KMS-11 (cell line): ENCODE measurements at regions not wholly inside any gene's neighbourhood (a gene's known extent, or its start where the extent isn't known, plus 50 kb on each side); places are given as distances from the start of the nearest gene placed in this dataset.

Experiments
- H2AFZ ChIP-seq: fragments of 200-600 bp; sonication (generic); 2 replicates; pipeline ENCODE4 v1.6.1; 2016; ENCODE audit warnings: antibody characterized with exemption, mixed run types, low read depth
- H3K27ac ChIP-seq: fragments of 200-600 bp; sonication (generic); 2 replicates; pipeline ENCODE4 v1.6.1; 2016; ENCODE audit warnings: mild to moderate bottlenecking, mixed run types
- H3K27me3 ChIP-seq: fragments of 200-600 bp; sonication (generic); 2 replicates; pipeline ENCODE4 v1.6.1; 2017; ENCODE audit warnings: mild to moderate bottlenecking, low read depth, mixed run types, moderate library complexity; ENCODE audit not compliant: insufficient read depth
- H3K36me3 ChIP-seq: fragments of 200-600 bp; sonication (generic); 2 replicates; pipeline ENCODE4 v1.6.1; 2017; ENCODE audit warnings: mild to moderate bottlenecking, mixed run types; ENCODE audit not compliant: insufficient read depth
- H3K4me1 ChIP-seq: fragments of 200-600 bp; sonication (generic); 2 replicates; pipeline ENCODE4 v1.6.1; 2016; ENCODE audit warnings: mild to moderate bottlenecking, low read depth, mixed run types; ENCODE audit not compliant: poor library complexity, severe bottlenecking
- H3K4me2 ChIP-seq: fragments of 200-600 bp; sonication (generic); 2 replicates; pipeline ENCODE4 v1.7.0; 2016; ENCODE audit warnings: mild to moderate bottlenecking, mixed run types
- H3K4me3 ChIP-seq: fragments of 200-600 bp; sonication (generic); IDR thresholded peaks from 2 replicates; pipeline ENCODE4 v1.6.1; 2017; ENCODE audit warnings: low read depth, low read length, mixed read lengths; ENCODE audit not compliant: insufficient read depth
- H3K79me2 ChIP-seq: fragments of 200-600 bp; sonication (generic); 2 replicates; pipeline ENCODE4 v1.6.1; 2016; ENCODE audit warnings: low read depth, mixed run types; ENCODE audit not compliant: insufficient read depth
- H3K9ac ChIP-seq: fragments of 200-600 bp; sonication (generic); 2 replicates; pipeline ENCODE4 v1.6.1; 2016; ENCODE audit warnings: mild to moderate bottlenecking, mixed run types
- H4K20me1 ChIP-seq: fragments of 200-600 bp; sonication (generic); 2 replicates; pipeline ENCODE4 v1.6.1; 2016; ENCODE audit warnings: mild to moderate bottlenecking, mixed run types; ENCODE audit not compliant: insufficient read depth
- CTCF ChIP-seq: fragments of 200-600 bp; sonication (generic); conservative IDR thresholded peaks from 2 replicates; pipeline ENCODE4 v1.6.1; 2017; ENCODE audit warnings: low read depth, mild to moderate bottlenecking, antibody characterized with exemption, low read length, moderate library complexity, mixed read lengths

DNA sequence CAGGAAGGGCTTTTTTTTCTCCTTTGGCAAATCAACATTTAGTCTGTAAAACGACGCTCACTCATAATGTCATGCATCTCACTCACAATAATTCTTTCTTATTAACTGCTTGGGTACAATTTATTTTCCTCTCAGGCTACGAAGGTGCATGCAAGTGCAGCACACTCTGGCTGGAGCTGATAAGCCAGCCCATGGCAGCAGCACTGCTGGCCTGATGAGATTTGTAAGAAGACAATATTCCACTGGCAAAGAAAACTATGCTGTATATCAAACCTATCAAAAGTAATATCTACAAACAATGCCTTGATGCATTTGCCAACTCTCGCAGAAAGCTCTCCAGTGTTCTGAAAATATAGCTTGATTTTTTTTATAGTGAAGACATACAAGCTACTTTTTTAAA is 170.0 kb upstream of the PHF14 start:
- no peaks in the 10 kb centered on the region for H3K27me3 ChIP-seq
- no peaks in the 10 kb centered on the region for H3K36me3 ChIP-seq
- no peak overlapping the region for H3K4me2 ChIP-seq
- H3K9ac ChIP-seq = no peak overlapping the region
- no peaks in the 10 kb centered on the region for H3K79me2 ChIP-seq
- TF ChIP-seq CTCF = no peak
- H3K4me1 ChIP-seq = peaks cover 4% of the 10 kb centered on the region
- H2AFZ ChIP-seq = no peak overlapping the region
- H3K27ac ChIP-seq = no peak overlapping the region
- no peaks in the 10 kb centered on the region for H4K20me1 ChIP-seq
- no peak overlapping the region for H3K4me3 ChIP-seq

GRCh38 chr7:10804770-10805169 is 168.9 kb upstream of the PHF14 start:
- H3K4me1 ChIP-seq = no peaks in the 10 kb centered on the region
- H3K4me2 ChIP-seq = no peak overlapping the region
- no peak for TF ChIP-seq CTCF
- H3K27me3 ChIP-seq = no peaks in the 10 kb centered on the region
- no peaks in the 10 kb centered on the region for H3K36me3 ChIP-seq
- H4K20me1 ChIP-seq = no peaks in the 10 kb centered on the region
- no peaks in the 10 kb centered on the region for H3K79me2 ChIP-seq
- no peak overlapping the region for H3K9ac ChIP-seq
- no peak overlapping the region for H3K27ac ChIP-seq
- no peak overlapping the region for H3K4me3 ChIP-seq
- H2AFZ ChIP-seq = no peak overlapping the region

GRCh38 chr7:10815546-10815945 is 158.1 kb upstream of the PHF14 start:
- no peaks in the 10 kb centered on the region for H3K4me1 ChIP-seq
- H3K27me3 ChIP-seq = no peaks in the 10 kb centered on the region
- H3K79me2 ChIP-seq = no peaks in the 10 kb centered on the region
- no peak overlapping the region for H3K4me3 ChIP-seq
- no peak overlapping the region for H3K4me2 ChIP-seq
- no peak overlapping the region for H2AFZ ChIP-seq
- no peaks in the 10 kb centered on the region for H4K20me1 ChIP-seq
- no peak overlapping the region for H3K9ac ChIP-seq
- H3K36me3 ChIP-seq = no peaks in the 10 kb centered on the region
- TF ChIP-seq CTCF = no peak
- H3K27ac ChIP-seq = no peak overlapping the region

GRCh38 chr7:10821156-10821555 is 152.5 kb upstream of the PHF14 start:
- H4K20me1 ChIP-seq = no peaks in the 10 kb centered on the region
- H3K27ac ChIP-seq = no peak overlapping the region
- no peaks in the 10 kb centered on the region; the same call in 1 of the 2 replicates for H3K36me3 ChIP-seq
- no peaks in the 10 kb centered on the region for H3K4me1 ChIP-seq
- no peak overlapping the region for H3K4me3 ChIP-seq
- no peaks in the 10 kb centered on the region for H3K27me3 ChIP-seq
- no peak for TF ChIP-seq CTCF
- H3K4me2 ChIP-seq = no peak overlapping the region
- H3K9ac ChIP-seq = no peak overlapping the region
- no peaks in the 10 kb centered on the region for H3K79me2 ChIP-seq
- H2AFZ ChIP-seq = no peak overlapping the region

DNA sequence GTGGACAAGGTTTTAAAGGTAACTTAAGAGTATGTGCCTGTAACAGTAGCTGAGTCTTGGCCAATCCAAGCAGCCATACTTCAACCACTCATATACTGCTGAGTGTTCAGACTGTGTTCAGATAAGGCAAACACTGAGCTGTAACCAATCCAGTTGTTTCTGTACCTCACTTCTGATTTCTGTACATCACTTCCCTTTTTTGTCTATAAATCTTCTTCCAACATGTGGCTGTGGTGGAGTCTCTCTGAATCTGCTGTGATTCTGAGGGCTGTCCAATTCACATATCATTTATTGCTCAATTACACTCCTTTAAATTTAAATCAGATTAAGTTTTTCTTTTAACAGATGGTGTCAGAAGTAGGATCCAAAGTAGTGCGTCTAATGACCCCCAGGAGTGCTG is 149.5 kb upstream of the PHF14 start:
- TF ChIP-seq CTCF = no peak
- no peak overlapping the region for H3K4me3 ChIP-seq
- no peak overlapping the region for H3K27ac ChIP-seq
- H3K9ac ChIP-seq = no peak overlapping the region
- H2AFZ ChIP-seq = no peak overlapping the region
- H3K27me3 ChIP-seq = no peaks in the 10 kb centered on the region
- no peaks in the 10 kb centered on the region for H3K79me2 ChIP-seq
- H3K36me3 ChIP-seq = no peaks in the 10 kb centered on the region; the same call in 1 of the 2 replicates
- H3K4me2 ChIP-seq = no peak overlapping the region
- H4K20me1 ChIP-seq = no peaks in the 10 kb centered on the region
- H3K4me1 ChIP-seq = no peaks in the 10 kb centered on the region
